CD4-positive, alpha-beta T cell treated with Interleukin-15 for 4 hours (primary cell): ENCODE measurements at regions not wholly inside any gene's neighbourhood (a gene's known extent, or its start where the extent isn't known, plus 50 kb on each side); places are given as distances from the start of the nearest gene placed in this dataset.
A peak's percentile ranks its signal among the peaks of the same experiment; 100 is the strongest.

Experiments used
- DNase-seq: peaks from one replicate; pipeline ENCODE4 v3.0.0-alpha.2; 2020; ENCODE audit warnings: low spot score

DNA sequence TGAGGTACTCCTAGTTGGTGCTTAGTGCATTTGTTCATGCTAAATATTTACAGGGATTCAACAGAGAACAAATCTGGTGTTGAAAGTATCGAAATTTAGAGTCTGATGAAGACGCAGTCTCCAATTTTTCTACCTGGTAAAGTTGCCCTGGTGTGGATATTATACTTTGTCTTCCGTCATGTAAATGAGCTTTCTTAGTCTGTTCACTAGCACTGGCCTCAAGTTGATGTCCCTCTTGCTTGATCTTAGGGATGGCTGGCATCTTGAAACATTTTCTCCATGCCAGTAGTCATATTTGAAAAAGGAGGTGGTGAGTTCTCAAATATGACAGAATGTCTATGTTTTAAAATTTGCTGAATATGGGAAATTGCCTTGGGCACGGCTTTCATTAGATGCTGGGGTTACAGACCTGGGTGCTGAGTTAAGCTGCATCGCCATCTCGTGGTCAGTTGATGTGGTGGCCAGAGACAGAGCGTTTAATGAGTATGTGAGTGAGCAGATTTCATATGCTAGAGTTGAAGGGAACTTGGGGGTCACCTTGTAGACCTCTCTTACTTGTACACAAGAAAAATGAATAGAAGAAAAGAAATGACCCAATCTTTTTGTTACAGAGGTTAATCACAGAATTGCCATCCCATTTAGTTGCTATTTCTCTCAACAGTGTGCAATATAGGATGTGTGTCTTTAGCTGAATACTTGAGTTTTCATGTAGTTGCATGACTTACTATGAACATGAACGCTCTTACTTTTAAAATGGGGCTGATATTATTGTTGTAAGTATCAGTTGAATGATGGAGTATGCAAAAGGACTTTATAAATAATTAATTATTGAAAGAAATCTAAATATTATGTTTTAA, 172.8 kb upstream of the DCN start:
- peak; percentile 33 for DNase-seq

DNA sequence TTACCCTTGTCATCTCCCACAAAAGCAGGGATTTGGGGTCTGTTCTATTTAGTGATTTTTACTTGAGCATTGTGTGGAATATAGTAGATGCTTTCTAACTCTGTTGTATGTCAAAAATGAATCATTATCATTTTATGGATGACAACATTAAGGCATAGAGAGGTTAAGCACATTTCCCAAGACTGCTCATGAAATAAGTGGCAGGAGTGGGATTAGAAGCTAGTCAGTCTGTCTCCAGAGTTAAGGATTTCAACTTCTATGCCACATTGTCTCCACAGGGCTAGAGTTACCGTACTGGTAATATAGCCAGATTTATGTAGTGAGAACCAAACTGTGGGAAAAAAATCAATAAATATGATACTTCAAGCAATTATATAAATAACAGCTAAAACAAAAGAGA, 170.6 kb upstream of the DCN start:
- no peak for DNase-seq

DNA sequence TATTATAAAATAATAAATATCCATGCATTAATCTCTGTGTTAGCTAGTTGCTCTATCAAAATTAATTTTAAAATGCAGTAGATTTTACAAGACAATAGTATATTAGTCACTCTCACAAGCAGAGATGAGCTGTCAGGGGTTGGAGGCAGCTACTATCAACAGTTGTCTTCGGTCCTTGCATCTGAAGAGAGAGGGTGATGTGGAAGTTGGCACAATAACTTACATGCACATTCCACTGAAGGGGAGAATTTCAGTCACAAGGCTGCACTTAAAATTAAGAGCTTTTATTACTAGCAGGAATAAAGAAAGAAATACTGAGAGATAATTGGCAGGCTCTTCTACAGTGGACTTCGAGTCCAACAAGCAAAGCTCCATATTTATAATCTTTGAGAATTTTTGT, 166.9 kb upstream of the DCN start:
- DNase-seq: no peak

DNA sequence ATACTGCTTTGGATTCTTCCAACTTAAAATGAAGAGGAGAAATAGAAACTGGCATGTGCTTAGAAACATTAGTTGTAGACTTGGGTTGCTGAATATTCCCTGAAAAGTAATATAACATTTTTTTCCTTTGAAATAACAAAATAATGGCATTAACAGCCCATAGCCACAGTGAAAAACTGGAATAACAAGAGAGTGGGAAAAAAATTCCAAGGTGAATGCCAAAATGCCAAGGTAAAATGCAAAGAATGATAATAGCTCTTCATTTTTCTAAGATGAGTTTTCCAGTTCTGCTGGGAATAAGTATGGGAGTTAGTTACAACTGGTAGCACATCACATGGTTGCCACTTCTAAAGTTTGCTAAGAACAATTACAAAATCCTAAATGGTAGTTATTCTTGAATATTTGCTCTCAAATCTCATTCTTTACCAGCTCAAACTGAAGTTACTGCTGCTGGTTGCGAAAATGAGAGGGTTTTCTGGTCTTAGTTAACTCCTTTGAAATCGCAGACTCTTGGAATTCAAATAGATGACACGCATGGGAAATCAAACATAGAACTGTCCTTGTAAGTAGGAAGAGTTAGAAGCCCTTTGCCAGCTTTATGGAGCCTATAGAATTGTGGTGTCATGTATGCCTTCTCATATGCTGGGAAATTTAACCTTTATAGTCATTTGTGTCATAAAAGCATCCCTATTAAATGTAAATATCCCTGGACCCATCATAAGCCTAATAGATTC, 165.0 kb upstream of the DCN start:
- no peak for DNase-seq

DNA sequence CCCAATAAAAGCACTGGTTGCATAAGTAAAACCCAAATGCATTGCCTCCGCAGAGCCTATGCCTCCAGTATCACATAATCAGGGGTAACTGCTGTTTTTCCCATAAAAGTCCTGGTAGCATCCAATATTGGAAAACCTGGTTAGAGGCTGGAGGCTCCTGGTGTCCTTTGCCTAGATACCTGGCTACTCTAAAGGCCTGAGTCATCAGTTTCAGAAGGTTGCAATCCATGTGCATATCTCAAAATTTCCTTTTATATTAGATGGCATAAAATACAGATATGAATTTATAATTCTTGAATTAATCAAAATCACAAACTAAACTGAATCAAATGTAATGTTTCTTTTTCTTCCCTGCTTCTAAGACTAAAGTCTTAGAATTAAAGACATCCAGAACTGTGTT, 164.2 kb upstream of the DCN start:
- DNase-seq: no peak

DNA sequence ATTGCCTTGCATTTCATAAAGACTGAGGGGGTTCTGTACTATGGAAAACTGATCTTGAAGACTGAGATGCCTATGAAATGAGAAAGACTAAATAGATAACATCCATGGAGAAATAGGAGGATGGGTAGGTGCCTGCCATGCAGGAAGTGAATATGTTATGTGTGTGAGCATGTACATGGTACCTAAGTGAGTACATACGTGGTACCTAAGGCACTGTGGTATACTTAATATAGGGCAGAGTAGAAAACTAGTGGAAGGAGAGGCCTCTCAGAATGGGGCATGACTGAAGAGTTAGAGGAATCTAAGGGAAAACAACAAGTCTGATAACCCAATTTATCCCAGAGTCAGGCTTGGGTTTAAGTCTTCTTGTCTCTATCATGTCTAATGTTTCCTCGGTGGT, 161.8 kb upstream of the DCN start:
- DNase-seq: no peak

DNA sequence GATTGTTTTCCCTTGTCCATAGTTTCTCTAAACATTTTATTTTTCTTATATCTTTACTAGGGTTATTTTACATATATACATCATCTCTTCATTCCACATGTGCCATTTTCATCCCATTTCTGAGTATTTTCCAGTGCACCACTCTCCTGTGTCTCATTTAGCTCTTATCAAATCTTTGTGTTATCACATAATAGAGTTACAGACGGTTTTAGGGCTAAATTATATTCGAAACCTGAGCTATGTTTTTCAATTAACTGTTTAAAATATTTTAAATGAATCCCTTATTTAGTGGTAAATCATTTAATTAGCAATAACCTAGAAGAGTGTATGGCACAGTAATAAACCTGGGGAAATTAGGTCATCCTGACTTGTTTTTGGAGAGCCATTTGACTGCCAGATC, 160.4 kb upstream of the DCN start:
- no peak for DNase-seq

DNA sequence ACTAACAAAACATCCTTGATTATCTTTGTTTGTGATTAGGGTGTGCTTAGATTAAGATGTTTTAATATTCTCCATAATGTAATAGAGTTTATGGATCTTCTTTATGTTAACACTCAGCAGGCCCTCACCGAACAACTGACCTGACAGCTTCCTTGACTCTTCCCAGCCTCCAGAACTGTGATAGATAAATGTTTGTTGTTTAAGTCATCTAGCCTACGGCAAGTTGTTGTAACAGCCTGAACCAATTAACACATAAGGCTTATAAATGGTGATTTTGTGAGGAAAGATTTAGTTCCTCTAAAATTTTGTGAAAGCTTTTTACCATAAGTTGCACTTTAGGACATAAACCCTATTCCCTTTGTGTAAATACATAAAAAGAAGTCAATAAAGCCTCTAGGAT, 156.5 kb upstream of the DCN start:
- no peak for DNase-seq

DNA sequence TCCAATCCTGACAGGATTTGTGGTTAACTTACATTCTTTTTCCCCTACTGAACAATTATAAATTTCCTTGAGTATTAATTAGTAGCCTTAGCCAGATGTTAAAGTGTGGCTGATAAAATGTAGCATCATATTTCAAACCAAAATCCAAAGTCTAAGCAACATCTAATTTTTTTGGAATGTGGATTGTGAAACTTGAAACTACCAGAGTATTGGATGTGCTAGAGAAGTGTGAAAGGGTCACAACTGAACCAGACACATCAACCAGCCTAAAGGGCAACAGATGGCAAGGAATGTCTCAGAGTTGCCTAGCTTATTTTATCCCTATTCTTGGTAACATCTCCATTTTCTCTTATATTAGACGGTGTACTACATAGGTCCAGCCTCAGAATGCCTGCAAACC, 153.1 kb upstream of the DCN start:
- no peak for DNase-seq

DNA sequence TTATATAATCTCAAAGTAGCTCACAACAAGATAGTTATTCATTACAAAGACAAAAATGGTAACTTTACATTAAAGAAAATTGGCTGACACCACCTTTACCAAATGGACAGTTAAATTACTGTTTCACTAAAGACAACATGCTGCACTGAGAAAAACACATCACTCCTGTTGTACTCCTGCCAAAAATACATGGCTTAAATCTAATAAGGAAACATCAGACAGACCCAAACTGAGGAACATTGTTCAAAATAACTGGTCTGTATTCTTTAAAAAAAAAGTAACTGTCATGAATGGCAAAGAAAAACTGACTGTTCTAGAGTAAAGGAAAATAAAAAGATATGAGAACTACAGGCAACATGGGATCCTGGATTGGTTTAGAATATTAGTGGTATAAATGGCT, 151.3 kb upstream of the DCN start:
- DNase-seq: no peak

DNA sequence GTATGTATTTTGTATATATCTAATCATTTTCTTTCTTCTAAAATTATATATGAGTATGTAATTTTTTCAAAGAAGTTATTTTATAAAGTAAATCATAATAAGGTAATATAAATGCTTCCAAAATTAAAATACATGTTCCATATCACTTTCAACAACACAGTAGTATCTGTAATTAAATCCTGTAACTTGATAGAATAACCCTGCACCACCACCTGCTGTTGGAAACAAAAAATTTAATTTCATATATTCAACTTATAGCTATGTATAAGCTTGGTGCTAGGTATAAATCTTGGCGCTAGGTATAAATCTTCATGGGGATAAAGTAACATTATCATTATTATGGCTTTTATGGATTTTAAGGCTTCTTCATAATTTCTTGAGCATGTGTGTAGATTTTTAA, 149.7 kb upstream of the DCN start:
- no peak for DNase-seq

DNA sequence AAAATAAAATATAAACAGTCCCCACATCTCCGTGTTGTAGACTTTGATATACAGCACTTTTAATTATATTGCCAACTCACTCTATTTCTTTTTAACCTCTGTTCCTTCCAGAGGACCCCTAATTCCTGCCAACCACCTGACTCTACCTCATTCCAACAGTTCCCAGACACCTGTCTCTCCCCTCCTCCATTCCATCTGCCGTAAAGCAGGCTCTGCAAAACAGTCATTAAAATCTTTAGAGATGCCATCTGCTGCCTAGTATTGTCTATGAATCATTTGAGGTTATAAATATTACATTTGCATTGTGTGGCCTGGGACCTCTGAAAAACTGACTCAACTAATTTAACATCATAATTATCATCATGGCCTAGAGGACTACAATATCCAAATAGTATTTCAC, 148.8 kb upstream of the DCN start:
- DNase-seq: no peak

DNA sequence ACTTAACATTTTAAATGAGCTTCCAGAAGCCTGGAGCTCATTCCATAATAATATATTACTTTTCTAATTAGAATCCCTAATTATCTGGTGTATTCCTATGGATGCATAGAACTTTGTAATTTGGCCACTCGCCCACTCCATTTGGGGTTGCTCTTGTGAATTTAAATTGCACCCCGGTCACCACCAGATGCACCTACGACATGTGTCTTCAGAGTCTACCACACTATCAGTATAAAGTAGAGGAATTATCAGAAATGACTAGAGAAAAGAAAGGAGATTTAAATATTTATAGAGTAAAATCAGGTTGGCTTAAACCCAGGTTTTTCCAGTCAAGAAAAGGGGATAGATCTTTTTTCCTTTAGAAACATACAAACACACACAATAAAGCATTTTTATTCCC, 145.8 kb upstream of the DCN start:
- no peak for DNase-seq

DNA sequence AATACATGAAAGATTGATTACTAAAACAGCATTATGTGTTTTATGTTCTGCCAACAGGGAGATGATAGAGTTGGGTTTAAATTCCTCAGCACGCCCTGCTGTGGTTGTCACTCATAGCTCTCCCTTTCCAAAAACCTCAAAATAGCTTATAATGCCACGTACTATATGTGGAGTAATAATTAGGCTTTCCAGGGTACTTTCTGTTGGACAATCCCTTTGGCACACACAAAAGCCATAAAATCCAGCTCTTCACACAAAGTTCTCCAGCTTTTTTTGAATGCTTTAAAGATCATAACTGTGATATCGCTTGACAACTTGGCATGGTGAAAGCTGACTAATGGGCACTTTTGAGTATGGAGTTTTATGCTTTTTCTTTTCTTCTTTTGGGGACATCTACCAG, 145.3 kb upstream of the DCN start:
- no peak for DNase-seq

DNA sequence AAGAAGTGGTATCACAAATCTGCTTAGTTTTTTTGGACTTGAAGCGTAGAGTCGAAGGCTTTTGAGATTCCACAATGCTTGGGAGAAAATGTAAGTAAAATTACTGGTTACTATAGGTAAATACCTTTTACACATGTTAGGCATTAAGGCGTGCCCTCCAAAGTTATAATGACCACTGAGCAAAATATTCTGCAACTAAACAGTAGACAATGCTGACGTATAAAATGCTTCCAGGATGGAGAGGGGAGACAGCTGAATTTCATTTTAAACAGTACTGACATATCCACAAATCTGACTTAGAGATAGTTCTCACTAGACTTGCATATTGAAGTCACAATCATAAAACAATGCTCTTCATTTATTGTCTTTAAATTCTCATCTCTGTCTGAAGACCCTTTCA, 144.5 kb upstream of the DCN start:
- DNase-seq: no peak

DNA sequence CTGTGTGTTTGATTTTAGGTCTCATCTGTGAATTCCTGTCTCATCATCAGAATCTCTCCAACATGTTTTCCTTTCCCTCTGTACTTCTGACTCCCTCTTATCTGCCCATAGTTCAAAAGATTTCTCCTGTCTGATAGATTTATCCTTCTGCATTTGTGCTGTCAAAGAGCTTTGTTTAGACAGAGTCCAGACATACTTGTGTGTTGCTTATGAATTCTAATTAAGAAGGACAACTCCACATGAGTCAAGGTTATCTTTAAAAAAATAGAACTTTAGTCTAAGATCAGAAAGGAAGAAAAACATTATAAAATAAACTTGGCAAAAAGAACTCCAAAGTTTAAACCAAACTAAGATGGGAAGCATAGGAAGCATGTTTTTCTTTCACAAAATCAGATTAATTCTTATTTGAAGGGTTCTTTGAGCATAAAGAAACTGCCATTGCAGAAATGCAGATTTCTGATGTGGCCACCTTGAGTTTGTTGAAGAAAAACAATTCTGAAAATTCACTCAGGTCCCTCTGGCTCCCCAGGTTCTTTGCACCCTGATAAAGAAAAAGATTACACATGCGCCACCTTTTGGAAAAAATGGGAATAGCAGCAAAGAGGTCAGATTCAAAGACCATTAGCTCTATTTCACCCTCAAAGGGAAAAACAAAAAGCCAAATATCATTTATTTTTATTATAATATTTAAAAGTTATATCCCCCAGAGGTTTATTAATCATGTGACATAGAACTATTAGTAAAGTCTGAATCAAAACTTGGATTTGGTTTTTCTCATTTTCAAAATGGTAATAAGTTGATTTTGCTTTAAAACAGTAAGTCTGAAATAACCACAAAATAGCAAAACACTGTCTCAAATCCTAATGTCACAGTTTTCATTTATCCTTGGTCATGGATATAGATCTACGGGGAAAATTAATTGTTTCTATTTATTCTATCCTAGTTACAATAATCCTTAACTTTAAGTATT, 143.7 kb upstream of the DCN start:
- peak; percentile 56 for DNase-seq

DNA sequence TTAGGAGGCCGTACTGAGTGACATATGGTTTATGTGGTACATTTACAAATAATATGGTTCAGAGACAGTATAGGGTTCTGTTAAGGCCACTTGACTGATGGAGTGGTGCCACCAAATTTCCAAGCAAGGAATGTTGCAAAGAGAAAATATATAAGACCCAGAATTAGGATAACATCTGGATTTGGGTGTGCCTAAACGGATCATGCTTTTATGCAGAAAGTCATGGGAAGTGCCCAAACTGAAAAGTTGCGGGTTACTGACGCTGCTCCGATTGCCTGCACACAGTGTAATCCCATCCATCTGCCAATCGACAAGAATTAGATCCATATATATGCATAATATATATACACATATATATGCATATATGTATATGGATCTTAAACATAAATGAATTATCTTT, 138.4 kb upstream of the DCN start:
- DNase-seq: no peak

DNA sequence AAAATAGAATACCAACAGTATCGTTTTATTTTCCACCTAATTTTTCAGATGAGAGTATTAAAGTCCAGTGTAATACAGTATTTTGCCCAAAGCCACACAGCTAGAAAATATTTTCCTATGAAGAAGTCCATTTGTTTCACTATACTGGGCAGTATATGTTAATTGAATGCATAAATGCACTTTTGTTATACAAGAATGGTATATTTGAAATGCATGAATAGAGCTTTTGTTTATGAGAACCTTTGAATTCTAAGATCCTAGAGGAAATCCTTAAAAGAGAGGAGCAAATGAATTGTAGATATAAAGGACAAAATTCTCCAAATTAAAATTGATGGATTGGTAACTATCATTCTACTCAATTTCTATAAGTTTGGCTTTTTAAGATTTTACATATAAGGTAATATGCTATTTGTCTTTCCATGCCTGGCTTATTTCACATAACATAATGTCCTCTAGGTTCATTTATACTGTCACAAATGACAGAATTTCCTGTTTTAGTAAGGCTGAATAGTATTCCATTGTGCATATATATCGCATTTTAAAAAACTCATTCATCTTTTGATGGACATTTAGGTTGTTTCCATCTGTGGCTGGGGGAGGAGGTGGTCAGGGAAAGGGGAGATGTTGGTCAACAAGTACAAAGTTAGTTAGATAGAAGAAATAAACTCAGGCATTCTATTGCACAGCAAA, 136.6 kb upstream of the DCN start:
- no peak for DNase-seq

DNA sequence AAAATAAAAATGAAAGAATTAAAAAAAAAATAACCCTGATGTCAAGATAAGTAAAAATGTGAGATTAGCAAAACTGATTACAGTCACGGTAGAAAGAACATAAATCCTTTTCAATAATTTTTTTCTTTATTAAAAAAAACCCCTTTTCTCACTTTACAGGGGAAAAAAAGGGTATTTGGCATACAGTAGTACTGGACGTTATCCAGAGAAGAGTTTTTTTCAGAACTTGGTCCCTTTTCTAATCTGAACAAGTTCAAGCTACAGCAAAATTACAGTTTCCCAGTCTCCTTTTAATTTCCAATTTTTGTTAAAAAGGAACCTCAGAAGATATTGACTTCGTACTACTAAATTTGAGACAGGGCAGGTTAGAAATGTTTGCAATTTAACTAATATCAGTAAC, 134.7 kb upstream of the DCN start:
- no peak for DNase-seq

DNA sequence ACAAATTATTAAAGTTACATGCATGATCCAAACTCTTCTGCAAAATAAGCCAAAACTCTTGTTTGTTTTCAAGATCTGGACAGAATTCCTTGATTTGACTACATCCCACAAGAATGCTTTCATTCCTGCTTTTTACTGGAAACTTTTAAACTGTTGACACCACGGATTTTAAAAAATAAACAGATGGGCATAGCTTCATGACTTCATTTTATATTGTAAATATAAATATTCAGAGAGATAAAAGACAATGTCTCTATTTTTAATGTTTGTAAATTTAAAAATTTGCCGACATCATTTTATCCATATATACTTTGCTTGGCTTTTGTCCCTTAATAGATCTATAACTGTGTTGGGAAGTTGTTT, 134.3 kb upstream of the DCN start:
- no peak for DNase-seq

DNA sequence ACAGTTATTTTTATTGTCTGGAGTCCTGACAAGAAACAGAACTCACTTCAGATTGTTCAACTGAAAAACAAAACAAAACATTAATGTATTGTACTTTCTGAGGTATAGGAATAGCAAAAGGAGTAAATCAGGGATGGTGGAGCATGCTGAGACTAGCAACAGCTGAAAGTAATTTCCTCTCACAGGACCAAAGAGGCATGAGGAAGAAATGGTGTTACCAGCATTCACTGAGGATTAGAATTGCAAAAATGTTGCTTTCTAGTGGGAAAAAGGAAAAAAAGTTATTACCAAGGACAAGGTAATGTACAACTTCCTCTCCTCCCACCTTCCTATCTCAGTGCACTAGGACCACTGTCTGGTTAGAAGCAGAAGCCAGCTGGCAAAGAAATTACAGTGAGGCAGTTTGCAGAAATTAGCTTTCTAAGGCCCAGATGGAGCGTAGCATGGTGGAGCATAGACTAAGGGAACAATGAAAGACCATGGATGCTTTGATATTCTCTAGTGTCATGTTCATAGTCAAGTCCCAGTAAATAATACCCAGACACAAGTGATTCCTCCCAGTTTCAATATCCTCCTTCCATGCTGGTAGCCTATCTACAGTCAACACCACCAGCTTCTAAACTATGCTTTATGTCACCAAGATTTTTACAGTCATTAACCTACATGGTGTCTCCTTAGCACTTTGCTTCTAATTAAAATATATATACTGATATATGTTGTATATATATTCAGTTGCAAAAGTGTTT, 133.7 kb upstream of the DCN start:
- no peak for DNase-seq
